ENCODE measurements at regions not wholly inside any gene's neighbourhood (a gene's known extent, or its start where the extent isn't known, plus 50 kb on each side); places are given as distances from the start of the nearest gene placed in this dataset.

- TF ChIP-seq POLR2A (IDR thresholded peaks at IDR 0.05; ENCODE audit: low read length) (no peak), GATA1 (IDR thresholded peaks at IDR 0.05; ENCODE audit: low read depth, low read length) (no peak)
These were observed 273.8 kb upstream of the MVB12B start for GRCh38 chr9:126052791-126053190.

Data from erythroblast (primary cell).